DMS 273 (cell line): ENCODE measurements at regions not wholly inside any gene's neighbourhood (a gene's known extent, or its start where the extent isn't known, plus 50 kb on each side); places are given as distances from the start of the nearest gene placed in this dataset.

Experiments used
- DNase-seq: peaks from one replicate; lab custom pipeline; 2025; ENCODE audit not compliant: unreplicated experiment; lab: John Stamatoyannopoulos, UW

- no peak for DNase-seq
Measured at GRCh38 chr3:79926522-79926921, 158.7 kb upstream of the ROBO1 start.

- no peak for DNase-seq
Measured at GRCh38 chr3:79922633-79923032, 154.8 kb upstream of the ROBO1 start.

GRCh38 chr3:79917561-79917960 lies 149.8 kb upstream of the ROBO1 start:
- no peak for DNase-seq

- no peak for DNase-seq
Measured at GRCh38 chr3:79910337-79910736, 142.5 kb upstream of the ROBO1 start.

GRCh38 chr3:79906106-79906505 lies 138.3 kb upstream of the ROBO1 start:
- no peak for DNase-seq

GRCh38 chr3:79902151-79902550 lies 134.4 kb upstream of the ROBO1 start:
- no peak for DNase-seq

- no peak for DNase-seq
Measured at GRCh38 chr3:79898907-79899306, 131.1 kb upstream of the ROBO1 start.

- DNase-seq = no peak
Measured at GRCh38 chr3:79896086-79896485, 128.3 kb upstream of the ROBO1 start.

- DNase-seq = no peak
Measured at GRCh38 chr3:79887213-79887612, 119.4 kb upstream of the ROBO1 start.

GRCh38 chr3:79886204-79886603 lies 118.4 kb upstream of the ROBO1 start:
- no peak for DNase-seq

- DNase-seq = no peak
Measured at GRCh38 chr3:79885407-79885806, 117.6 kb upstream of the ROBO1 start.

GRCh38 chr3:79884354-79884753 lies 116.6 kb upstream of the ROBO1 start:
- DNase-seq = no peak

GRCh38 chr3:79881431-79881830 lies 113.6 kb upstream of the ROBO1 start:
- no peak for DNase-seq

- DNase-seq = no peak
Measured at GRCh38 chr3:79878708-79879107, 110.9 kb upstream of the ROBO1 start.

- DNase-seq = no peak
Measured at GRCh38 chr3:79874646-79875045, 106.8 kb upstream of the ROBO1 start.

GRCh38 chr3:79872483-79872882 lies 104.7 kb upstream of the ROBO1 start:
- DNase-seq = no peak

GRCh38 chr3:79871656-79872055 lies 103.9 kb upstream of the ROBO1 start:
- DNase-seq = no peak

- DNase-seq = no peak
Measured at GRCh38 chr3:79870313-79870620, 102.5 kb upstream of the ROBO1 start.

GRCh38 chr3:79869461-79870312 lies 101.9 kb upstream of the ROBO1 start:
- DNase-seq = no peak

GRCh38 chr3:79866162-79866561 lies 98.4 kb upstream of the ROBO1 start:
- DNase-seq = no peak

GRCh38 chr3:79864077-79864476 lies 96.3 kb upstream of the ROBO1 start:
- DNase-seq = no peak

- DNase-seq = no peak
Measured at GRCh38 chr3:79848876-79849275, 81.1 kb upstream of the ROBO1 start.

- DNase-seq = no peak
Measured at GRCh38 chr3:79847928-79848327, 80.1 kb upstream of the ROBO1 start.
